ENCODE measurements at regions not wholly inside any gene's neighbourhood (a gene's known extent, or its start where the extent isn't known, plus 50 kb on each side); places are given as distances from the start of the nearest gene placed in this dataset.

- WGBS, 4 donors, result 55 to 65% (median 60%) methylated on average over 3 of the region's 3 CpGs
- H3K36me3 ChIP-seq (replicated peaks in 1 of 2), result no peaks in the 10 kb centered on the region
- TF ChIP-seq CTCF (IDR thresholded peaks at IDR 0.05) (no peak), POLR2A (IDR thresholded peaks at IDR 0.05) (no peak)
- intact Hi-C loops (cut with DNase I), result no loop called here
- H3K27me3 ChIP-seq, result no peaks in the 10 kb centered on the region
- DNase-seq, result no peak
- H3K9me3 ChIP-seq (replicated peaks in 1 of 3), result no peaks in the 10 kb centered on the region
- H3K4me1 ChIP-seq (replicated peaks in 1 of 2), result no peaks in the 10 kb centered on the region
- H3K4me3 ChIP-seq, result no peak overlapping the region
- no peak overlapping the region for H3K27ac ChIP-seq
Measured at GRCh38 chr9:118612201-118612600, 757.0 kb downstream of the BRINP1 start.

GRCh38 chr9:118613996-118614395 lies 755.2 kb downstream of the BRINP1 start:
- Histone ChIP-seq H3K4me3 (no peak overlapping the region), H3K9me3 (replicated peaks in 1 of 3) (no peaks in the 10 kb centered on the region), H3K27ac (no peak overlapping the region), H3K36me3 (replicated peaks in 1 of 2) (no peaks in the 10 kb centered on the region), H3K27me3 (no peaks in the 10 kb centered on the region), H3K4me1 (replicated peaks in 1 of 2) (no peaks in the 10 kb centered on the region)
- 66 to 69% (median 69%) methylated on average over 1 of the region's 1 CpG for WGBS, 4 donors
- no peak for DNase-seq
- no peak for TF ChIP-seq CTCF (IDR thresholded peaks at IDR 0.05)
- TF ChIP-seq POLR2A (IDR thresholded peaks at IDR 0.05), result no peak
- intact Hi-C loops (cut with DNase I), result no loop called here

- 55 to 78% (median 64%) methylated on average over 1 of the region's 1 CpG for WGBS, 4 donors
- Histone ChIP-seq H3K9me3 (replicated peaks in 1 of 3) (no peaks in the 10 kb centered on the region), H3K27ac (no peak overlapping the region), H3K4me1 (replicated peaks in 1 of 2) (no peaks in the 10 kb centered on the region), H3K36me3 (replicated peaks in 1 of 2) (no peaks in the 10 kb centered on the region), H3K4me3 (no peak overlapping the region), H3K27me3 (no peaks in the 10 kb centered on the region)
- no peak for TF ChIP-seq POLR2A (IDR thresholded peaks at IDR 0.05)
- no peak for TF ChIP-seq CTCF (IDR thresholded peaks at IDR 0.05)
- intact Hi-C loops (cut with DNase I), result no loop called here
- DNase-seq, result no peak
Measured at GRCh38 chr9:118618084-118618483, 751.2 kb downstream of the BRINP1 start.

- 65 to 82% (median 69%) methylated on average over 2 of the region's 2 CpGs for WGBS, 4 donors
- TF ChIP-seq POLR2A (IDR thresholded peaks at IDR 0.05) (no peak), CTCF (IDR thresholded peaks at IDR 0.05) (no peak)
- no peaks in the 10 kb centered on the region for H3K27me3 ChIP-seq
Measured at GRCh38 chr9:118618849-118619248, 750.4 kb downstream of the BRINP1 start.

More at GRCh38 chr9:118618849-118619248, 750.4 kb downstream of the BRINP1 start:
- Histone ChIP-seq H3K4me1 (replicated peaks in 1 of 2) (no peaks in the 10 kb centered on the region), H3K4me3 (no peak overlapping the region), H3K9me3 (replicated peaks in 1 of 3) (no peaks in the 10 kb centered on the region), H3K27ac (no peak overlapping the region), H3K36me3 (replicated peaks in 1 of 2) (no peaks in the 10 kb centered on the region)
- intact Hi-C loops (cut with DNase I), result no loop called here
- DNase-seq, result no peak

Data from adrenal gland (tissue), 9 donors.